Fibroblast of the aortic adventitia (primary cell): ENCODE measurements at regions not wholly inside any gene's neighbourhood (a gene's known extent, or its start where the extent isn't known, plus 50 kb on each side); places are given as distances from the start of the nearest gene placed in this dataset.

ENCODE experiments used
- DNase-seq: peaks from one replicate; pipeline ENCODE4 v3.0.0-alpha.2; 2010; ENCODE audit warnings: low read depth
- H3K4me3 ChIP-seq: 2 replicates; pipeline ENCODE4 v1.5.1; 2011; ENCODE audit warnings: low read depth, mild to moderate bottlenecking, control low read depth, low read length, moderate library complexity
- TF ChIP-seq, protein P1 (sequence below): IDR thresholded peaks from 2 replicates; pipeline ENCODE4 v1.5.1; 2011; ENCODE audit warnings: mild to moderate bottlenecking, low read length, control low read depth, inconsistent platforms; ENCODE audit not compliant: insufficient read depth

GRCh38 chr5:87574106-87574505, 161.4 kb upstream of the CCNH start:
- H3K4me3 ChIP-seq: no peak overlapping the region
- no peak for DNase-seq
- TF ChIP-seq, protein P1, sequence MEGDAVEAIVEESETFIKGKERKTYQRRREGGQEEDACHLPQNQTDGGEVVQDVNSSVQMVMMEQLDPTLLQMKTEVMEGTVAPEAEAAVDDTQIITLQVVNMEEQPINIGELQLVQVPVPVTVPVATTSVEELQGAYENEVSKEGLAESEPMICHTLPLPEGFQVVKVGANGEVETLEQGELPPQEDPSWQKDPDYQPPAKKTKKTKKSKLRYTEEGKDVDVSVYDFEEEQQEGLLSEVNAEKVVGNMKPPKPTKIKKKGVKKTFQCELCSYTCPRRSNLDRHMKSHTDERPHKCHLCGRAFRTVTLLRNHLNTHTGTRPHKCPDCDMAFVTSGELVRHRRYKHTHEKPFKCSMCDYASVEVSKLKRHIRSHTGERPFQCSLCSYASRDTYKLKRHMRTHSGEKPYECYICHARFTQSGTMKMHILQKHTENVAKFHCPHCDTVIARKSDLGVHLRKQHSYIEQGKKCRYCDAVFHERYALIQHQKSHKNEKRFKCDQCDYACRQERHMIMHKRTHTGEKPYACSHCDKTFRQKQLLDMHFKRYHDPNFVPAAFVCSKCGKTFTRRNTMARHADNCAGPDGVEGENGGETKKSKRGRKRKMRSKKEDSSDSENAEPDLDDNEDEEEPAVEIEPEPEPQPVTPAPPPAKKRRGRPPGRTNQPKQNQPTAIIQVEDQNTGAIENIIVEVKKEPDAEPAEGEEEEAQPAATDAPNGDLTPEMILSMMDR: no peak

GRCh38 chr5:87572611-87573010, 159.9 kb upstream of the CCNH start:
- H3K4me3 ChIP-seq: no peak overlapping the region
- TF ChIP-seq, protein P1: no peak
- no peak for DNase-seq

GRCh38 chr5:87572090-87572489, 159.4 kb upstream of the CCNH start:
- TF ChIP-seq, protein P1: no peak
- DNase-seq: no peak
- H3K4me3 ChIP-seq: no peak overlapping the region

GRCh38 chr5:87570366-87570765, 157.6 kb upstream of the CCNH start:
- TF ChIP-seq, protein P1: no peak
- DNase-seq: no peak
- no peak overlapping the region for H3K4me3 ChIP-seq

DNA sequence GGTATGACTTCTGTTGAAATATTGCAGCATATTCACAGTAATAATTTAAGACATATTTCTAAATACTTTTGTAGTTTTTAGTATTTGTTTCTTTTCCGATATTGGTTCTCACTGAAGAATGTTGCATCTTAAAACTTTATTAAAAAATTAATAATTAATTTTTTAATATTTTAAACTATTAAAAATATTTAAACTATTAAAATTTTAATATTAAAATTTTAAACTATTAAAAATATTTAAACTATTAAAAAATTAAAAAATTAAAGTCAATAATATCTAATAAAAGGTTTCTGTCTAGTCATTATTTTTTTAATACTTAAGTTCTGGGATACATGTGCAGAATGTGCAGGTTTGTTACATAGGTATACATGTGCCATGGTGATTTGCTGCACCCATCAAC, 149.3 kb upstream of the CCNH start:
- H3K4me3 ChIP-seq: no peak overlapping the region
- TF ChIP-seq, protein P1: no peak
- DNase-seq: no peak

GRCh38 chr5:87560528-87560927, 147.8 kb upstream of the CCNH start:
- DNase-seq: no peak
- no peak overlapping the region for H3K4me3 ChIP-seq
- TF ChIP-seq, protein P1: no peak

DNA sequence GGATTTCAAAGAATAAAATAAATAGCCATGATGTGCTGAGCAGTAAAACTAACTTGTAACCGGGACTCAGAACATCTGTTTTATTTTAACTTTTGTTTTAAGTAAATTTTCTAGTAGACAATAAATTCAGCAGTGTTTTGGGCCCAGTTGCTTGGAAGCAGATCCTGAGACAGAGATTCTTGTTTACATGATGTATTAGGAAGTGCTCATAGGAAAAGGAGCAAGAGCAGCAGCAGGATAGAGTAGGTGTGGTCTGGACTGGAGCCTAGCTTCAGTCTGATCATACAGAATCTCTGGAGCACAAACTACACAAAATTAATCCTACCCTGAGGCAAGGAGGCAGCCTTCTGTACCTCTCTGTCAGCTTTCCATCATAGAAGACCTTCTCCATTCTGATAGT, 139.2 kb upstream of the CCNH start:
- no peak overlapping the region for H3K4me3 ChIP-seq
- TF ChIP-seq, protein P1: no peak
- no peak for DNase-seq
